ENCODE measurements at regions not wholly inside any gene's neighbourhood (a gene's known extent, or its start where the extent isn't known, plus 50 kb on each side); places are given as distances from the start of the nearest gene placed in this dataset.

- TF ChIP-seq, protein P1, sequence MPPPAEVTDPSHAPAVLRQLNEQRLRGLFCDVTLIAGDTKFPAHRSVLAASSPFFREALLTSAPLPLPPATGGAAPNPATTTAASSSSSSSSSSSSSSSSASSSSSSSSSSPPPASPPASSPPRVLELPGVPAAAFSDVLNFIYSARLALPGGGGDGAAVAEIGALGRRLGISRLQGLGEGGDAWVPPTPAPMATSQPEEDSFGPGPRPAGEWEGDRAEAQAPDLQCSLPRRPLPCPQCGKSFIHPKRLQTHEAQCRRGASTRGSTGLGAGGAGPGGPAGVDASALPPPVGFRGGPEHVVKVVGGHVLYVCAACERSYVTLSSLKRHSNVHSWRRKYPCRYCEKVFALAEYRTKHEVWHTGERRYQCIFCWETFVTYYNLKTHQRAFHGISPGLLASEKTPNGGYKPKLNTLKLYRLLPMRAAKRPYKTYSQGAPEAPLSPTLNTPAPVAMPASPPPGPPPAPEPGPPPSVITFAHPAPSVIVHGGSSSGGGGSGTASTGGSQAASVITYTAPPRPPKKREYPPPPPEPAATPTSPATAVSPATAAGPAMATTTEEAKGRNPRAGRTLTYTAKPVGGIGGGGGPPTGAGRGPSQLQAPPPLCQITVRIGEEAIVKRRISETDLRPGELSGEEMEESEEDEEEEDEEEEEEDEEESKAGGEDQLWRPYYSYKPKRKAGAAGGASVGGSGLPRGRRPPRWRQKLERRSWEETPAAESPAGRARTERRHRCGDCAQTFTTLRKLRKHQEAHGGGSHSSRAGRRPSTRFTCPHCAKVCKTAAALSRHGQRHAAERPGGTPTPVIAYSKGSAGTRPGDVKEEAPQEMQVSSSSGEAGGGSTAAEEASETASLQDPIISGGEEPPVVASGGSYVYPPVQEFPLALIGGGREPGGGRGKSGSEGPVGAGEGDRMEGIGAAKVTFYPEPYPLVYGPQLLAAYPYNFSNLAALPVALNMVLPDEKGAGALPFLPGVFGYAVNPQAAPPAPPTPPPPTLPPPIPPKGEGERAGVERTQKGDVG (CRISPR knock-in tag; IDR thresholded peaks at IDR 0.05; ENCODE audit: borderline replicate concordance): no peak
- TF ChIP-seq, protein P2, sequence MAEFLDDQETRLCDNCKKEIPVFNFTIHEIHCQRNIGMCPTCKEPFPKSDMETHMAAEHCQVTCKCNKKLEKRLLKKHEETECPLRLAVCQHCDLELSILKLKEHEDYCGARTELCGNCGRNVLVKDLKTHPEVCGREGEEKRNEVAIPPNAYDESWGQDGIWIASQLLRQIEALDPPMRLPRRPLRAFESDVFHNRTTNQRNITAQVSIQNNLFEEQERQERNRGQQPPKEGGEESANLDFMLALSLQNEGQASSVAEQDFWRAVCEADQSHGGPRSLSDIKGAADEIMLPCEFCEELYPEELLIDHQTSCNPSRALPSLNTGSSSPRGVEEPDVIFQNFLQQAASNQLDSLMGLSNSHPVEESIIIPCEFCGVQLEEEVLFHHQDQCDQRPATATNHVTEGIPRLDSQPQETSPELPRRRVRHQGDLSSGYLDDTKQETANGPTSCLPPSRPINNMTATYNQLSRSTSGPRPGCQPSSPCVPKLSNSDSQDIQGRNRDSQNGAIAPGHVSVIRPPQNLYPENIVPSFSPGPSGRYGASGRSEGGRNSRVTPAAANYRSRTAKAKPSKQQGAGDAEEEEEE (CRISPR knock-in tag; IDR thresholded peaks at IDR 0.05; ENCODE audit: borderline replicate concordance): no peak
- no peak for TF ChIP-seq FOXP1 (IDR thresholded peaks at IDR 0.05)
- no peak for TF ChIP-seq FOXP1 (CRISPR knock-in tag; IDR thresholded peaks at IDR 0.05)
Measured at GRCh38 chr11:123304828-123305466, 109.9 kb upstream of the CLMP start (continued).

DNA sequence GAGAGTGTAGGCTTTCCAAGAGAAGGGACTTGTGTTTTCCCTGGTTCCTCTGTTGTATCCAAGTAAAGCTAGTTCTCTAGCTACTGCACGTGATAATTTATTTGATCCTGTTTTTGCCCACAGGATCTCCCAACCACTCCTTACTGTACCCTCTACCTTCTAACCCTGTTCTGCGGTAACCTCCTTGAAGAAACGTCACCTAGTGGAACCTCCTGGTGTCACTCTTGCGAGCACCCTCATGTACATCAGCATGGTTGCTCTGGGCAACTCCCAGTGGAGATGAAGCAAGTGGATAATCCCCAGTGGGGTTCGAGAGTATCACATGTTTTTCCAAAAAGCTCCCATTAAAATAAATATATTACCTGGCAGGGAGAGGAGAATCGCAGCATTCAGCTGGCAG lies 108.9 kb upstream of the CLMP start:
- no peak overlapping the region for H3K4me3 ChIP-seq (replicated peaks in 1 of 3; ENCODE audit: insufficient read depth in 1 of 3, low read depth in 2 of 3, low read length in 3 of 3)
- ChIA-PET CTCF (ENCODE audit: low intra/inter-chr PET ratio, low total read pairs) (no interaction called here), POLR2A (no interaction called here)
- intact Hi-C loops (cut with micrococcal nuclease; ENCODE audit: unreplicated experiment): no loop called here
- H3K36me3 ChIP-seq (replicated peaks in 1 of 2; ENCODE audit: control insufficient read depth in 1 of 2, insufficient read depth in 2 of 2, low read length in 2 of 2): no peaks in the 10 kb centered on the region
- BruUV-seq (replicated peaks): no TSS peak
- 7% methylated on average over 6 of the region's 6 CpGs for WGBS (ENCODE audit: low lambda C conversion rate)
- no peaks in the 10 kb centered on the region for H3K79me2 ChIP-seq (ENCODE audit: insufficient read depth, low read length)
- H3K4me2 ChIP-seq (ENCODE audit: low read depth, low read length): no peak overlapping the region
- H3K9me3 ChIP-seq (ENCODE audit: low read length): no peaks in the 10 kb centered on the region
- H3K27ac ChIP-seq (ENCODE audit: extremely low read length, insufficient read depth, low read length): no peak overlapping the region
- peaks cover 4 to 53% of the 10 kb centered on the region in 2 experiments; a peak in 3 of 5 replicates for H3K27me3 ChIP-seq (ENCODE audit: control insufficient read depth in 1 of 2, insufficient read depth in 2 of 2, low read length in 2 of 2)
- FAIRE-seq (no peak), DNase-seq (ENCODE audit: low spot score) (no peak), ATAC-seq (no peak)
- no peak overlapping the region for H2AFZ ChIP-seq (ENCODE audit: low read length)
- in situ Hi-C loops (cut with HindIII; ENCODE audit: extremely low pct_ligation_motif_present, low pct_unique_long_range_greater_than_20kb): loop anchor here (5.0 kb wide), 1 partner anchor 173 kb away; no protein-coding TSS in a partner anchor
- H4K20me1 ChIP-seq (ENCODE audit: insufficient read depth, low read length): no peaks in the 10 kb centered on the region
- H3K4me1 ChIP-seq (ENCODE audit: insufficient read depth, low read length): no peaks in the 10 kb centered on the region
- H3K9ac ChIP-seq (ENCODE audit: insufficient read depth, low read depth, low read length): no peak overlapping the region
- no peak for TF ChIP-seq ZFY (CRISPR knock-in tag; IDR thresholded peaks at IDR 0.05)
- TF ChIP-seq MEF2D (CRISPR knock-in tag; IDR thresholded peaks at IDR 0.05): no peak
- no peak for TF ChIP-seq GATA4 (IDR thresholded peaks at IDR 0.05; ENCODE audit: borderline replicate concordance, low read depth)
- TF ChIP-seq MXI1 (IDR thresholded peaks at IDR 0.05; ENCODE audit: borderline replicate concordance, low read depth, low read length): no peak
- no peak for TF ChIP-seq NFKB2 (CRISPR knock-in tag; IDR thresholded peaks at IDR 0.05; ENCODE audit: borderline replicate concordance)
- TF ChIP-seq ONECUT2 (CRISPR knock-in tag; IDR thresholded peaks at IDR 0.05): no peak
- TF ChIP-seq TSC22D2 (CRISPR knock-in tag; IDR thresholded peaks at IDR 0.05; ENCODE audit: borderline replicate concordance): no peak
- no peak for TF ChIP-seq CEBPG (CRISPR knock-in tag; IDR thresholded peaks at IDR 0.05)
- no peak for TF ChIP-seq ZHX1 (CRISPR knock-in tag; IDR thresholded peaks at IDR 0.05; ENCODE audit: low read depth)
- TF ChIP-seq ZNF451 (CRISPR knock-in tag; IDR thresholded peaks at IDR 0.05): no peak
- TF ChIP-seq ZNF503 (CRISPR knock-in tag; IDR thresholded peaks at IDR 0.05): no peak

Measured in HepG2 (cell line).